Transverse colon (tissue), 4 donors: ENCODE measurements at regions not wholly inside any gene's neighbourhood (a gene's known extent, or its start where the extent isn't known, plus 50 kb on each side); places are given as distances from the start of the nearest gene placed in this dataset.

Source experiments
- DNase-seq: peaks from one replicate; pipeline ENCODE4 v3.0.0-alpha.2; 2019
- H3K27ac ChIP-seq, 4 donors: fragments of 200-600 bp; sonication (generic); 2 replicates each; pipeline ENCODE4 v1.5.1; 2016 to 2018; ENCODE audit warnings: inconsistent platforms in 4 of 4
- H3K27me3 ChIP-seq: fragments of 200-600 bp; sonication (generic); 2 replicates; pipeline ENCODE4 v1.5.1; 2017; ENCODE audit warnings: inconsistent platforms
- H3K36me3 ChIP-seq, 4 donors: fragments of 200-600 bp; sonication (generic); 2 replicates each; pipeline ENCODE4 v1.5.1; 2017 to 2019; ENCODE audit warnings: inconsistent platforms in 4 of 4
- H3K4me1 ChIP-seq, 4 donors: fragments of 200-600 bp; sonication (generic); 2 replicates each; pipeline ENCODE4 v1.5.1; 2017 to 2020; ENCODE audit warnings: inconsistent platforms in 4 of 4
- H3K4me3 ChIP-seq, 4 donors: fragments of 200-600 bp; sonication (generic); 1 replicate in 1 of 4; 2 replicates in 3 of 4; pipeline versions ENCODE4 v1.5.1 to v1.6.1; 2017 to 2019; ENCODE audit warnings: inconsistent platforms in 4 of 4
- H3K9me3 ChIP-seq, 2 donors: fragments of 200-600 bp; sonication (generic); 2 replicates each; pipeline ENCODE4 v1.5.1; 2017 to 2019; ENCODE audit warnings: inconsistent platforms in 2 of 2
- CTCF ChIP-seq, 5 experiments: fragments of 200-600 bp in 3 of 5; fragments of 450-650 bp in 2 of 5; sonication (generic) in 3 of 5; IDR thresholded peaks; 1 replicate in 2 of 5; 2 replicates in 3 of 5; pipeline ENCODE4 v1.5.1; 2016 to 2017; ENCODE audit warnings: antibody characterized with exemption in 5 of 5, inconsistent platforms in 3 of 5, mild to moderate bottlenecking in 2 of 5, moderate library complexity in 1 of 5
- EP300 ChIP-seq: sonication (generic); formaldehyde crosslinking; IDR thresholded peaks from one replicate; pipeline ENCODE4 v1.6.1; 2017; ENCODE audit warnings: antibody characterized with exemption, low read depth
- POLR2A ChIP-seq: fragments of 450-650 bp; IDR thresholded peaks from one replicate; pipeline ENCODE4 v1.6.1; 2016; ENCODE audit warnings: antibody characterized with exemption, mild to moderate bottlenecking, moderate library complexity
- POLR2AphosphoS5 ChIP-seq, 3 donors: sonication (generic); formaldehyde crosslinking; IDR thresholded peaks; one replicate each; pipeline ENCODE4 v1.6.1; 2016; ENCODE audit warnings: antibody characterized with exemption in 3 of 3
- WGBS, 2 donors: methylation state at CpG; one replicate each; pipeline ENCODE4 v1.1.5; 2018; ENCODE audit warnings: low coverage in 1 of 2; 5-methylcytosine and 5-hydroxymethylcytosine counted together
- in situ Hi-C, 4 donors: fragments of 200-750 bp; cut with MboI; loops; one replicate each; pipeline versions ENCODE4 v1.15.0 to v1.15.1; 2017; ENCODE audit warnings: low sequenced_read_pairs in 3 of 4, low pct_ligation_motif_present in 1 of 4, low pct_unique_long_range_greater_than_20kb in 1 of 4
- intact Hi-C: fragments of 100-400 bp; cut with DNase I; formaldehyde crosslinking; loops from one replicate; pipeline ENCODE4 v1.15.1; 2023; ENCODE audit warnings: low total_unique reads

GRCh38 chr11:116242006-116242405, 530.8 kb downstream of the BUD13 start:
- no peaks in the 10 kb centered on the region for H3K27me3 ChIP-seq
- H3K4me1 ChIP-seq: no peaks in the 10 kb centered on the region
- in situ Hi-C loops: loop anchor here in 1 of 4 donors (25.0 kb wide), 1 partner anchor 905 kb away; no protein-coding TSS in a partner anchor
- H3K36me3 ChIP-seq: no peaks in the 10 kb centered on the region
- H3K9me3 ChIP-seq: no peaks in the 10 kb centered on the region
- TF ChIP-seq POLR2A (no peak), EP300 (no peak), POLR2AphosphoS5 (IDR thresholded peaks at IDR 0.05) (no peak), CTCF (IDR thresholded peaks at IDR 0.05) (no peak)
- intact Hi-C loops: no loop called here
- H3K4me3 ChIP-seq: no peak overlapping the region
- 87% methylated on average over 3 to 4 of the region's 4 CpGs for WGBS, 2 donors
- no peak overlapping the region for H3K27ac ChIP-seq
- no peak for DNase-seq

- H3K4me1 ChIP-seq: no peaks in the 10 kb centered on the region
- H3K4me3 ChIP-seq: no peak overlapping the region
- no peak overlapping the region for H3K27ac ChIP-seq
- no peaks in the 10 kb centered on the region for H3K27me3 ChIP-seq
- intact Hi-C loops (no loop called here), in situ Hi-C loops (loop anchor here in 1 of 4 donors (25.0 kb wide), 1 partner anchor 903 kb away; no protein-coding TSS in a partner anchor)
- 74 to 93% methylated on average over 1 to 4 of the region's 4 CpGs for WGBS, 2 donors
- TF ChIP-seq EP300: no peak
- DNase-seq: no peak
- H3K36me3 ChIP-seq: no peaks in the 10 kb centered on the region
- no peaks in the 10 kb centered on the region for H3K9me3 ChIP-seq
Observed at GRCh38 chr11:116240710-116241109, 532.1 kb downstream of the BUD13 start.

- TF ChIP-seq EP300: no peak
- TF ChIP-seq CTCF (IDR thresholded peaks at IDR 0.05): no peak
- no peak for TF ChIP-seq POLR2AphosphoS5 (IDR thresholded peaks at IDR 0.05)
- no peak for TF ChIP-seq POLR2A
- Histone ChIP-seq H3K27me3 (no peaks in the 10 kb centered on the region), H3K4me1 (no peaks in the 10 kb centered on the region), H3K9me3 (no peaks in the 10 kb centered on the region), H3K27ac (no peak overlapping the region), H3K36me3 (no peaks in the 10 kb centered on the region), H3K4me3 (no peak overlapping the region)
- in situ Hi-C loops: loop anchor here in 1 of 4 donors (25.0 kb wide), 1 partner anchor 902 kb away; no protein-coding TSS in a partner anchor
- intact Hi-C loops: no loop called here
- WGBS, 2 donors: 68 to 74% methylated on average over 4 of the region's 4 CpGs
- DNase-seq: no peak
Observed at GRCh38 chr11:116239247-116239646, 533.5 kb downstream of the BUD13 start.

DNA sequence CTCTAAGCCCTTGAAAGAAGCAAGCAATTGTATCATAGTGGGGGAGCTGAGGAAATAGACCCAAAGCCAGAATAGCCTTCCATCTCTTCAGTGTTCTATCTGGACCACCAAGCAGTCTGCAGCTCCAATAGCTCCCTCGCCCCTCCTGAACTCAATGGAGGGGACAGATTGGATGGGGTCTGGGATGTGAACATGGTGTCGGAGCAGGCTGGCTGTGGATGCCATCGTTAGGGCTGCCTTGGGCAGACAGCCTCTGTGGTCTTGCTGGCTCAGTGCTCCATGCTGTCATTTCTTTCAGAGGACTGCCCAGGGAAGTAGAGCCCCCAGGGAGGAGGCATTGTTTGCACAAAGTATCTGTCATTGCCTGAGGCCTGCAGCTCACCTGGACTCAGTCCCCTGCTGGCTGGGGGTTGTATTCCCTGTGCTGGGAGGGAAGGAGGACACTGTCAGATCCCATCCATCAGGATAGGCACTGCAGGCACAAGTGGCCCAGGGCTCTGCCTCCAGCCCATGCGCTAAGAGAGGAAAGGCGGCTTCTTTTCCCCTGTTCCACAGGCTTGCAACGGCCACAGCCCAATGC, 537.7 kb downstream of the BUD13 start:
- intact Hi-C loops: no loop called here
- in situ Hi-C loops: loop anchor here in 1 of 4 donors (25.0 kb wide), 1 partner anchor 898 kb away; no protein-coding TSS in a partner anchor
- no peaks in the 10 kb centered on the region for H3K27me3 ChIP-seq
- 86% methylated on average over 6 of the region's 6 CpGs; no CpG with 5 or more reads in 1 of the 2 donors for WGBS, 2 donors
- no peaks in the 10 kb centered on the region for H3K36me3 ChIP-seq
- no peak overlapping the region for H3K27ac ChIP-seq
- peaks cover 0 to 7% (median 0%) of the 10 kb centered on the region in 4 donors for H3K4me1 ChIP-seq
- no peak overlapping the region for H3K4me3 ChIP-seq
- DNase-seq: no peak
- no peak for TF ChIP-seq EP300
- TF ChIP-seq CTCF (IDR thresholded peaks at IDR 0.05): no peak
- no peak for TF ChIP-seq POLR2AphosphoS5 (IDR thresholded peaks at IDR 0.05)
- no peak for TF ChIP-seq POLR2A
- no peaks in the 10 kb centered on the region for H3K9me3 ChIP-seq
